Gastroesophageal sphincter (tissue), 4 donors: ENCODE measurements at regions not wholly inside any gene's neighbourhood (a gene's known extent, or its start where the extent isn't known, plus 50 kb on each side); places are given as distances from the start of the nearest gene placed in this dataset.

Experiments
- ATAC-seq: fragments of 150-250 bp; one replicate; pipeline ENCODE4 v1.9.1; 2016; ENCODE audit warnings: mild to moderate bottlenecking, moderate library complexity
- H3K27ac ChIP-seq, 4 donors: fragments of 200-600 bp; sonication (generic) in 3 of 4; 1 replicate in 3 of 4; 2 replicates in 1 of 4; pipeline ENCODE4 v1.5.1; 2016 to 2019
- H3K27me3 ChIP-seq: fragments of 200-600 bp; sonication (generic); one replicate; pipeline ENCODE4 v1.5.1; 2019
- H3K36me3 ChIP-seq, 2 donors: fragments of 200-600 bp; sonication (generic); one replicate each; pipeline ENCODE4 v1.5.1; 2019; ENCODE audit warnings: control low read depth in 1 of 2
- H3K4me1 ChIP-seq, 3 donors: fragments of 200-600 bp; sonication (generic); 1 replicate in 2 of 3; 2 replicates in 1 of 3; pipeline ENCODE4 v1.5.1; 2016 to 2019; ENCODE audit warnings: control low read depth in 2 of 3
- H3K4me3 ChIP-seq, 2 donors: fragments of 200-600 bp; sonication (generic); one replicate each; pipeline ENCODE4 v1.5.1; 2019; ENCODE audit warnings: mild to moderate bottlenecking in 1 of 2, moderate library complexity in 1 of 2
- H3K9me3 ChIP-seq, 3 donors: fragments of 200-600 bp; sonication (generic); one replicate each; pipeline ENCODE4 v1.5.1; 2017 to 2019; ENCODE audit warnings: control low read depth in 2 of 3
- CTCF ChIP-seq, 4 experiments: fragments of 200-600 bp in 2 of 4; fragments of 450-650 bp in 2 of 4; sonication (generic) in 1 of 4; IDR thresholded peaks; one replicate each; pipeline ENCODE4 v1.5.1; 2017 to 2019; ENCODE audit warnings: antibody characterized with exemption in 4 of 4, mild to moderate bottlenecking in 2 of 4, moderate library complexity in 2 of 4
- EP300 ChIP-seq: sonication (generic); formaldehyde crosslinking; IDR thresholded peaks from one replicate; pipeline ENCODE4 v1.6.1; 2017; ENCODE audit warnings: antibody characterized with exemption, mild to moderate bottlenecking
- POLR2A ChIP-seq, 2 donors: fragments of 450-650 bp; IDR thresholded peaks; one replicate each; pipeline ENCODE4 v1.6.1; 2017; ENCODE audit warnings: antibody characterized with exemption in 2 of 2, mild to moderate bottlenecking in 2 of 2, moderate library complexity in 1 of 2
- POLR2AphosphoS5 ChIP-seq: sonication (generic); formaldehyde crosslinking; IDR thresholded peaks from one replicate; pipeline ENCODE4 v1.6.1; 2017; ENCODE audit warnings: antibody characterized with exemption
- WGBS, 2 donors: methylation state at CpG; one replicate each; pipeline ENCODE4 v1.1.5; 2018; ENCODE audit warnings: low coverage in 1 of 2; 5-methylcytosine and 5-hydroxymethylcytosine counted together

GRCh38 chr16:8237452-8237851 is 352.9 kb downstream of the TMEM114 start:
- no peak overlapping the region for H3K4me3 ChIP-seq
- TF ChIP-seq POLR2AphosphoS5 (no peak), EP300 (no peak), POLR2A (IDR thresholded peaks at IDR 0.05) (no peak), CTCF (IDR thresholded peaks at IDR 0.05) (no peak)
- no peak overlapping the region for H3K27ac ChIP-seq
- no peak for ATAC-seq
- WGBS, 2 donors, result 80 to 100% methylated on average over 1 of the region's 3 CpGs
- H3K4me1 ChIP-seq, result no peaks in the 10 kb centered on the region
- H3K36me3 ChIP-seq, result no peaks in the 10 kb centered on the region
- no peaks in the 10 kb centered on the region for H3K9me3 ChIP-seq
- H3K27me3 ChIP-seq, result peaks cover 4% of the 10 kb centered on the region

- Histone ChIP-seq H3K4me3 (no peak overlapping the region), H3K4me1 (no peaks in the 10 kb centered on the region), H3K9me3 (no peaks in the 10 kb centered on the region), H3K36me3 (no peaks in the 10 kb centered on the region), H3K27ac (no peak overlapping the region), H3K27me3 (peaks cover 4% of the 10 kb centered on the region)
- ATAC-seq, result no peak
- TF ChIP-seq EP300, result no peak
- no peak for TF ChIP-seq POLR2A (IDR thresholded peaks at IDR 0.05)
- no peak for TF ChIP-seq CTCF (IDR thresholded peaks at IDR 0.05)
- no peak for TF ChIP-seq POLR2AphosphoS5
- 66 to 69% methylated on average over 3 to 4 of the region's 4 CpGs for WGBS, 2 donors
Measured at GRCh38 chr16:8236816-8237215, 353.5 kb downstream of the TMEM114 start.

GRCh38 chr16:8230497-8230896 is 359.8 kb downstream of the TMEM114 start:
- WGBS, 2 donors, result 63 to 79% methylated on average over 3 of the region's 4 CpGs
- no peak for ATAC-seq
- Histone ChIP-seq H3K9me3 (no peaks in the 10 kb centered on the region), H3K27me3 (no peaks in the 10 kb centered on the region), H3K27ac (no peak overlapping the region), H3K36me3 (no peaks in the 10 kb centered on the region), H3K4me1 (no peaks in the 10 kb centered on the region), H3K4me3 (no peak overlapping the region)
- TF ChIP-seq EP300, result no peak
- no peak for TF ChIP-seq POLR2AphosphoS5
- no peak for TF ChIP-seq CTCF (IDR thresholded peaks at IDR 0.05)
- TF ChIP-seq POLR2A (IDR thresholded peaks at IDR 0.05), result no peak

GRCh38 chr16:8229011-8229520 is 361.2 kb downstream of the TMEM114 start:
- ATAC-seq, result no peak
- Histone ChIP-seq H3K36me3 (no peaks in the 10 kb centered on the region), H3K27ac (no peak overlapping the region), H3K27me3 (no peaks in the 10 kb centered on the region), H3K4me1 (no peaks in the 10 kb centered on the region), H3K9me3 (no peaks in the 10 kb centered on the region), H3K4me3 (no peak overlapping the region)
- no peak for TF ChIP-seq POLR2AphosphoS5
- no peak for TF ChIP-seq EP300
- TF ChIP-seq POLR2A (IDR thresholded peaks at IDR 0.05), result no peak
- TF ChIP-seq CTCF (IDR thresholded peaks at IDR 0.05), result no peak
- 59 to 63% methylated on average over 1 to 6 of the region's 7 CpGs for WGBS, 2 donors

- Histone ChIP-seq H3K27me3 (no peaks in the 10 kb centered on the region), H3K36me3 (no peaks in the 10 kb centered on the region), H3K4me1 (no peaks in the 10 kb centered on the region), H3K4me3 (no peak overlapping the region), H3K9me3 (no peaks in the 10 kb centered on the region), H3K27ac (no peak overlapping the region)
- no peak for ATAC-seq
- no peak for TF ChIP-seq POLR2A (IDR thresholded peaks at IDR 0.05)
- WGBS, 2 donors, result 42 to 66% methylated on average over 2 of the region's 2 CpGs
Measured at GRCh38 chr16:8217201-8217600, 373.1 kb downstream of the TMEM114 start.
